HG02642 (cell line): ENCODE measurements at regions not wholly inside any gene's neighbourhood (a gene's known extent, or its start where the extent isn't known, plus 50 kb on each side); places are given as distances from the start of the nearest gene placed in this dataset.

Experiments
- ATAC-seq: cut with Tn5 transposase; IDR thresholded peaks from one replicate; pipeline ENCODE4 v1.9.1; 2021; ENCODE audit warnings: mild to moderate bottlenecking; ENCODE audit not compliant: unreplicated experiment, poor library complexity

- no peak for ATAC-seq
These were observed 812.1 kb upstream of the INTU start for GRCh38 chr4:126820631-126821030.

GRCh38 chr4:126821152-126821551, 811.6 kb upstream of the INTU start:
- ATAC-seq = no peak

GRCh38 chr4:126825083-126825482, 807.7 kb upstream of the INTU start:
- ATAC-seq = no peak

- ATAC-seq = no peak
These were observed 805.1 kb upstream of the INTU start for GRCh38 chr4:126827669-126828068.

- no peak for ATAC-seq
These were observed 797.9 kb upstream of the INTU start for GRCh38 chr4:126834854-126835253.

- no peak for ATAC-seq
These were observed 793.6 kb upstream of the INTU start for GRCh38 chr4:126838941-126839679.

- ATAC-seq = no peak
These were observed 789.2 kb upstream of the INTU start for GRCh38 chr4:126843492-126844067.

GRCh38 chr4:126850286-126850685, 782.5 kb upstream of the INTU start:
- peak; percentile 50 for ATAC-seq

GRCh38 chr4:126851391-126851790, 781.4 kb upstream of the INTU start:
- no peak for ATAC-seq

GRCh38 chr4:126853715-126854114, 779.0 kb upstream of the INTU start:
- ATAC-seq = no peak

- ATAC-seq = no peak
These were observed 775.9 kb upstream of the INTU start for GRCh38 chr4:126856906-126857305.

GRCh38 chr4:126859314-126859713, 773.4 kb upstream of the INTU start:
- no peak for ATAC-seq

- ATAC-seq = no peak
These were observed 772.9 kb upstream of the INTU start for GRCh38 chr4:126859872-126860271.

GRCh38 chr4:126860308-126860707, 772.4 kb upstream of the INTU start:
- no peak for ATAC-seq

GRCh38 chr4:126869967-126870366, 762.8 kb upstream of the INTU start:
- ATAC-seq = no peak

- ATAC-seq = no peak
These were observed 760.9 kb upstream of the INTU start for GRCh38 chr4:126871810-126872209.

- ATAC-seq = no peak
These were observed 758.2 kb upstream of the INTU start for GRCh38 chr4:126874533-126874932.

GRCh38 chr4:126888968-126889367, 743.8 kb upstream of the INTU start:
- ATAC-seq = no peak

- no peak for ATAC-seq
These were observed 742.4 kb upstream of the INTU start for GRCh38 chr4:126890383-126890782.

GRCh38 chr4:126890994-126891393, 741.8 kb upstream of the INTU start:
- ATAC-seq = no peak

- ATAC-seq = no peak
These were observed 737.8 kb upstream of the INTU start for GRCh38 chr4:126894963-126895362.

GRCh38 chr4:126895988-126896570, 736.7 kb upstream of the INTU start:
- no peak for ATAC-seq
